SK-N-SH treated with all-trans-retinoic acid at 6 μM for 48 hours (cell line): ENCODE measurements at regions not wholly inside any gene's neighbourhood (a gene's known extent, or its start where the extent isn't known, plus 50 kb on each side); places are given as distances from the start of the nearest gene placed in this dataset.

Experiments
- ATAC-seq: fragments of 200-7000 bp; cut with Tn5 transposase; 3 replicates; pipeline ENCODE4 v1.9.1; 2020; ENCODE audit warnings: mild to moderate bottlenecking, moderate library complexity
- ARNTL ChIP-seq: fragments of 450-650 bp; formaldehyde crosslinking; IDR thresholded peaks from 2 replicates; pipeline ENCODE4 v1.5.0; 2020; ENCODE audit warnings: low read depth, mild to moderate bottlenecking, moderate library complexity, borderline replicate concordance
- BACH2 ChIP-seq: fragments of 250-450 bp; sonication (Bioruptor Pico); IDR thresholded peaks from 2 replicates; pipeline ENCODE4 v1.9.0; 2021; ENCODE audit warnings: mild to moderate bottlenecking, borderline replicate concordance
- CREB5 ChIP-seq: fragments of 250-450 bp; sonication (Bioruptor Pico); IDR thresholded peaks from 2 replicates; pipeline ENCODE4 v1.5.1; 2020; ENCODE audit warnings: low read depth, mild to moderate bottlenecking, moderate library complexity
- CSDC2 ChIP-seq: fragments of 250-450 bp; sonication (Bioruptor Pico); IDR thresholded peaks from 2 replicates; pipeline ENCODE4 v1.5.0; 2020; ENCODE audit warnings: mild to moderate bottlenecking, moderate library complexity
- CSRNP3 ChIP-seq: fragments of 250-450 bp; sonication (Bioruptor Pico); IDR thresholded peaks from 2 replicates; pipeline ENCODE4 v1.5.1; 2021; ENCODE audit warnings: mild to moderate bottlenecking, moderate library complexity
- ESRRG ChIP-seq: fragments of 250-450 bp; sonication (Bioruptor Pico); IDR thresholded peaks from 2 replicates; pipeline ENCODE4 v1.6.1; 2021; ENCODE audit warnings: mild to moderate bottlenecking
- GLIS3 ChIP-seq: fragments of 250-450 bp; sonication (Bioruptor Pico); IDR thresholded peaks from 2 replicates; pipeline ENCODE4 v1.5.0; 2020; ENCODE audit warnings: mild to moderate bottlenecking, moderate library complexity
- ISL1 ChIP-seq: fragments of 250-450 bp; sonication (Bioruptor Pico); IDR thresholded peaks from 2 replicates; pipeline ENCODE4 v2.1.2; 2022; ENCODE audit warnings: mild to moderate bottlenecking, moderate library complexity
- PATZ1 ChIP-seq: fragments of 250-450 bp; sonication (Bioruptor Pico); IDR thresholded peaks from 2 replicates; pipeline ENCODE4 v1.8.0; 2020; ENCODE audit warnings: mild to moderate bottlenecking, moderate library complexity, borderline replicate concordance
- POU6F1 ChIP-seq: fragments of 250-450 bp; sonication (Bioruptor Pico); IDR thresholded peaks from 2 replicates; pipeline ENCODE4 v1.8.0; 2021; ENCODE audit warnings: low read depth, mild to moderate bottlenecking, moderate library complexity, borderline replicate concordance
- PPARA ChIP-seq: fragments of 250-450 bp; sonication (Bioruptor Pico); IDR thresholded peaks from 2 replicates; pipeline ENCODE4 v1.5.0; 2020; ENCODE audit warnings: mild to moderate bottlenecking, borderline replicate concordance
- RARB ChIP-seq: fragments of 250-450 bp; sonication (Bioruptor Pico); IDR thresholded peaks from 2 replicates; pipeline ENCODE4 v1.8.0; 2021; ENCODE audit warnings: mild to moderate bottlenecking, moderate library complexity
- SNAI2 ChIP-seq: fragments of 250-450 bp; sonication (Bioruptor Pico); IDR thresholded peaks from 2 replicates; pipeline ENCODE4 v1.5.0; 2020; ENCODE audit warnings: mild to moderate bottlenecking, moderate library complexity
- TCF4 ChIP-seq: fragments of 250-450 bp; sonication (Bioruptor Pico); IDR thresholded peaks from 2 replicates; pipeline ENCODE4 v1.8.0; 2021; ENCODE audit warnings: mild to moderate bottlenecking, moderate library complexity, borderline replicate concordance
- TOX ChIP-seq: fragments of 250-450 bp; sonication (Bioruptor Pico); IDR thresholded peaks from 2 replicates; pipeline ENCODE4 v1.8.0; 2021; ENCODE audit warnings: mild to moderate bottlenecking, moderate library complexity, borderline replicate concordance
- TSHZ2 ChIP-seq: fragments of 250-450 bp; sonication (Bioruptor Pico); IDR thresholded peaks from 2 replicates; pipeline ENCODE4 v1.5.0; 2020; ENCODE audit warnings: mild to moderate bottlenecking, moderate library complexity
- ZC3H10 ChIP-seq: fragments of 250-450 bp; sonication (Bioruptor Pico); IDR thresholded peaks from 2 replicates; pipeline ENCODE4 v1.5.1; 2021; ENCODE audit warnings: mild to moderate bottlenecking, moderate library complexity
- ZFP3 ChIP-seq: fragments of 250-450 bp; sonication (Bioruptor Pico); IDR thresholded peaks from 2 replicates; pipeline ENCODE4 v1.5.0; 2020; ENCODE audit warnings: mild to moderate bottlenecking, moderate library complexity
- ZFP30 ChIP-seq: fragments of 450-650 bp; formaldehyde crosslinking; IDR thresholded peaks from 2 replicates; pipeline ENCODE4 v1.5.0; 2022; ENCODE audit warnings: mild to moderate bottlenecking, moderate library complexity
- ZNF565 ChIP-seq: fragments of 450-650 bp; formaldehyde crosslinking; conservative IDR thresholded peaks from 2 replicates; pipeline ENCODE4 v1.5.0; 2020; ENCODE audit warnings: low read depth, mild to moderate bottlenecking, moderate library complexity
- ZNF70 ChIP-seq: fragments of 450-650 bp; formaldehyde crosslinking; IDR thresholded peaks from 2 replicates; pipeline ENCODE4 v1.5.0; 2020; ENCODE audit warnings: mild to moderate bottlenecking, moderate library complexity
- ZNF8 ChIP-seq: fragments of 450-650 bp; formaldehyde crosslinking; IDR thresholded peaks from 2 replicates; pipeline ENCODE4 v1.5.0; 2020; ENCODE audit warnings: mild to moderate bottlenecking, moderate library complexity

GRCh38 chrX:8867406-8867805, 66.2 kb upstream of the FAM9A start:
- ATAC-seq: no peak
- TF ChIP-seq TOX (CRISPR knock-in tag): no peak
- TF ChIP-seq POU6F1 (CRISPR knock-in tag): no peak
- no peak for TF ChIP-seq RARB (CRISPR knock-in tag)
- TF ChIP-seq CREB5 (CRISPR knock-in tag): no peak
- no peak for TF ChIP-seq CSRNP3
- no peak for TF ChIP-seq GLIS3 (CRISPR knock-in tag)
- no peak for TF ChIP-seq ZFP30 (CRISPR knock-in tag)
- no peak for TF ChIP-seq ZNF565 (CRISPR knock-in tag)
- TF ChIP-seq ZC3H10 (CRISPR knock-in tag): no peak
- no peak for TF ChIP-seq ZNF70
- TF ChIP-seq PPARA (CRISPR knock-in tag): no peak
- no peak for TF ChIP-seq ZNF8
- TF ChIP-seq ZFP3 (CRISPR knock-in tag): no peak
- TF ChIP-seq SNAI2 (CRISPR knock-in tag): no peak
- TF ChIP-seq TCF4 (CRISPR knock-in tag): no peak
- no peak for TF ChIP-seq ISL1 (CRISPR knock-in tag)
- TF ChIP-seq ESRRG (CRISPR knock-in tag): no peak

- TF ChIP-seq ZNF8 (no peak), TOX (CRISPR knock-in tag) (no peak), ARNTL (CRISPR knock-in tag) (no peak), TSHZ2 (no peak), PPARA (CRISPR knock-in tag) (no peak), CSRNP3 (no peak), RARB (CRISPR knock-in tag) (no peak), CSDC2 (CRISPR knock-in tag) (no peak), ZC3H10 (CRISPR knock-in tag) (no peak), SNAI2 (CRISPR knock-in tag) (no peak), ZNF565 (CRISPR knock-in tag) (no peak)
Observed at GRCh38 chrX:8864161-8864560, 63.0 kb upstream of the FAM9A start.

GRCh38 chrX:8861908-8862307, 60.7 kb upstream of the FAM9A start:
- no peak for ATAC-seq
- TF ChIP-seq TSHZ2 (no peak), RARB (CRISPR knock-in tag) (no peak), ZNF70 (no peak), TCF4 (CRISPR knock-in tag) (no peak), ZC3H10 (CRISPR knock-in tag) (no peak), CREB5 (CRISPR knock-in tag) (no peak), PATZ1 (CRISPR knock-in tag) (no peak), BACH2 (CRISPR knock-in tag) (no peak), ZNF8 (no peak), ZNF565 (CRISPR knock-in tag) (no peak), ZFP30 (CRISPR knock-in tag) (no peak), TOX (CRISPR knock-in tag) (no peak)

More at GRCh38 chrX:8864161-8864560, 63.0 kb upstream of the FAM9A start:
- ATAC-seq: no peak
